Activated CD4-positive, alpha-beta T cell treated with anti-CD3 and anti-CD28 coated beads, Interleukin-2, amount 10 ng/mL, durations not matched to agents 24 days and 14 days (primary cell): ENCODE measurements at regions not wholly inside any gene's neighbourhood (a gene's known extent, or its start where the extent isn't known, plus 50 kb on each side); places are given as distances from the start of the nearest gene placed in this dataset.
"Not testable (repeated sequence)": the region's sequence is repeated elsewhere in the genome, so short reads cannot be mapped to it uniquely, and the experiment has no call there.

Source experiments
- DNase-seq: peaks from one replicate; pipeline ENCODE4 v3.0.0; 2022
- H3K27ac Mint-ChIP-seq: one replicate; pipeline ENCODE4 v1.8.0; 2022; ENCODE audit warnings: mild to moderate bottlenecking, mixed read lengths
- H3K27me3 Mint-ChIP-seq: one replicate; pipeline ENCODE4 v1.8.0; 2022; ENCODE audit warnings: mixed read lengths
- H3K36me3 Mint-ChIP-seq: one replicate; pipeline ENCODE4 v1.8.0; 2022; ENCODE audit warnings: low read depth, mild to moderate bottlenecking, mixed read lengths
- H3K4me1 Mint-ChIP-seq: one replicate; pipeline ENCODE4 v1.8.0; 2021; ENCODE audit warnings: mixed read lengths
- H3K4me3 Mint-ChIP-seq: one replicate; pipeline ENCODE4 v1.8.0; 2022; ENCODE audit warnings: mild to moderate bottlenecking, moderate library complexity, mixed read lengths
- H3K9me3 Mint-ChIP-seq: one replicate; pipeline ENCODE4 v1.8.0; 2021; ENCODE audit warnings: mixed read lengths
- intact Hi-C: fragments of 100-400 bp; cut with micrococcal nuclease; formaldehyde crosslinking; loops from one replicate; pipeline ENCODE4 v1.15.1; 2023

DNA sequence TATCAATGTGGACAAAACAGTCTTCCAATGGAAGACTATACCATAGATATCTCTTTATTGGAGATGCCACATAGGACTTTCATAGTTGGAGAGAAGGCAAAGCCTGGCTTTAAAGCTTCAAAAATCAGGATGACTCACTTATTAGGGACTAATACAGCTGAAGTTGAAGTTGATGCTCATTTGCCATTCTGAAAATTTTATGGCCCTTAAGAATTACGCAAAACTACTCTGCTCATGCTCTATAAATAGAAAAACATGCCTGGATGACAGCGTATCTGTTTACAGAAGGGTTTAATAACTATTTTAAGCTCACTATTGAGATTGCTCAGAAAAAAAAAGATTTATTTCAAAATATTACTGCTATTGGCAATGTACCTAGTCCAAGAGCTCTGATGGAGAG lies 155.5 kb upstream of the DST start:
- H3K4me3 Mint-ChIP-seq, result no peak overlapping the region
- H3K36me3 Mint-ChIP-seq, result no peaks in the 10 kb centered on the region
- no peak overlapping the region for H3K27ac Mint-ChIP-seq
- intact Hi-C loops, result no loop called here
- H3K4me1 Mint-ChIP-seq, result no peaks in the 10 kb centered on the region
- H3K27me3 Mint-ChIP-seq, result peaks cover 9% of the 10 kb centered on the region
- no peaks in the 10 kb centered on the region for H3K9me3 Mint-ChIP-seq
- DNase-seq, result no peak

GRCh38 chr6:56796196-56796532 lies 153.5 kb upstream of the DST start:
- no peaks in the 10 kb centered on the region for H3K4me1 Mint-ChIP-seq
- intact Hi-C loops, result no loop called here
- DNase-seq, result no peak
- no peak overlapping the region for H3K4me3 Mint-ChIP-seq
- no peak overlapping the region for H3K27ac Mint-ChIP-seq
- H3K27me3 Mint-ChIP-seq, result peaks cover 9% of the 10 kb centered on the region
- H3K36me3 Mint-ChIP-seq, result no peaks in the 10 kb centered on the region
- H3K9me3 Mint-ChIP-seq, result no peaks in the 10 kb centered on the region

GRCh38 chr6:56795466-56796195 lies 152.9 kb upstream of the DST start:
- DNase-seq, result no peak
- Mint-ChIP-seq H3K4me1 (no peaks in the 10 kb centered on the region), H3K9me3 (no peaks in the 10 kb centered on the region), H3K36me3 (no peaks in the 10 kb centered on the region), H3K27me3 (peaks cover 9% of the 10 kb centered on the region), H3K27ac (no peak overlapping the region), H3K4me3 (no peak overlapping the region)
- intact Hi-C loops, result no loop called here

- no peak for DNase-seq
- no peak overlapping the region for H3K4me3 Mint-ChIP-seq
- intact Hi-C loops, result no loop called here
- H3K27ac Mint-ChIP-seq, result no peak overlapping the region
- no peaks in the 10 kb centered on the region for H3K36me3 Mint-ChIP-seq
- peaks cover 9% of the 10 kb centered on the region for H3K27me3 Mint-ChIP-seq
- H3K9me3 Mint-ChIP-seq, result no peaks in the 10 kb centered on the region
- no peaks in the 10 kb centered on the region for H3K4me1 Mint-ChIP-seq
These were observed 151.7 kb upstream of the DST start for GRCh38 chr6:56794421-56794820.

DNA sequence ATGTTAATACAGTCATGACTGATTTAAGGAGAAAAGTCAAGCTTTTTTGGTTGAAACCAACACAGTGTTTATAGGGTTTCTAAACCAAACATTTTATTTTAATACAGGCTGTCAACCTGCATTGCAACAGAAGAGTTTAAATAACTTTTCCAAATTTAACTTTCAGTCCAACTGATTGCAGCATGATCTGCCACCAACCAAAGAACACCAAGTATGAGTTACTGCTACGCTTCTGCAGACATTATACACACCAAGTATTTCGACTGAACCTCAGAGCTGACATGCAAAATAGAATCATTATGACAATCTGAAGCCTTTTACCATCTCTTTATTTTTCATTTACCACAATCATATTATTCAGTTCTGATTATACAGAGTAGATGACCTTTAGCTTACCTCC lies 151.2 kb upstream of the DST start:
- peaks cover 9% of the 10 kb centered on the region for H3K27me3 Mint-ChIP-seq
- intact Hi-C loops, result no loop called here
- H3K36me3 Mint-ChIP-seq, result no peaks in the 10 kb centered on the region
- DNase-seq, result no peak
- H3K9me3 Mint-ChIP-seq, result no peaks in the 10 kb centered on the region
- no peaks in the 10 kb centered on the region for H3K4me1 Mint-ChIP-seq
- no peak overlapping the region for H3K27ac Mint-ChIP-seq
- H3K4me3 Mint-ChIP-seq, result no peak overlapping the region

DNA sequence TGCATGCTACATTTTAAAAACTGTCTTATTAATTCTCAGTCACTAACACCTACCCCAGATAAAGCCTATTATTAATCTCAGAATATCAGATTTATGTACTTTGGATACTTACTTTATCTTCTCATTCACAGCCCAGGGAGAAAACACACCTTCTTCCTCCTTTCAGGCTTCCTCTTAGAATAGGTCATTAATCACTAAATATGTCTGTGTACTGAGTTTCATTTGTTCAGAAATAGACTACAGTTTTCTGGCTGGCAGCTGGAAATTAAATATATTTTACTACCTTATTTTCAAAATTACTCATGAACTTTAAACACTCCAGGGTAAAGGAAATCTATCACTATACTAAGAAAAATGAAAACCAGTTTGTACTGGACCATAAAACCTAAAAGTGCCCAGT lies 147.7 kb upstream of the DST start:
- no peaks in the 10 kb centered on the region for H3K4me1 Mint-ChIP-seq
- no peak overlapping the region for H3K27ac Mint-ChIP-seq
- no peak for DNase-seq
- H3K4me3 Mint-ChIP-seq, result no peak overlapping the region
- intact Hi-C loops, result no loop called here
- H3K36me3 Mint-ChIP-seq, result no peaks in the 10 kb centered on the region
- H3K27me3 Mint-ChIP-seq, result peaks cover 5% of the 10 kb centered on the region
- no peaks in the 10 kb centered on the region for H3K9me3 Mint-ChIP-seq

- intact Hi-C loops, result no loop called here
- Mint-ChIP-seq H3K9me3 (no peaks in the 10 kb centered on the region), H3K27me3 (peaks cover 5% of the 10 kb centered on the region), H3K4me1 (no peaks in the 10 kb centered on the region), H3K36me3 (no peaks in the 10 kb centered on the region), H3K27ac (no peak overlapping the region), H3K4me3 (no peak overlapping the region)
- no peak for DNase-seq
These were observed 147.2 kb upstream of the DST start for GRCh38 chr6:56789879-56790278.

DNA sequence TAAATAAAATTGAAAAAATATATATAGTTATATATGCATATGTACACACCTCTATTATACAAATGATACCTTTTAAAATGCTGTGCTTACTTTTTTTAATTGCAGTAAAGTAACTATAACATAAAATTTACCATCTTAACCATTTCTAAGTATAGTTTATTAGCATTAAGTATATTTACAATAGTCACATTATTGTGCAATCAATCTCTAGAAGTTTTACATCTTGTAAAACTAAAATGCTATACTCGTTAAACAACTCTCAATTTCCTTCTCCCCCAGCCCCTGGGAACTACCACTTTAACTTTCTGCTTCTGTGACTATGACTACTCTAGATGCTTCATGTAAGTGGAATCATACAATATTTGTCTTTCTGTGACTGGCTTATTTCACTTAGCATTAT lies 146.7 kb upstream of the DST start:
- H3K4me3 Mint-ChIP-seq, result no peak overlapping the region
- no peak overlapping the region for H3K27ac Mint-ChIP-seq
- H3K9me3 Mint-ChIP-seq, result no peaks in the 10 kb centered on the region
- H3K27me3 Mint-ChIP-seq, result peaks cover 4% of the 10 kb centered on the region
- H3K4me1 Mint-ChIP-seq, result no peaks in the 10 kb centered on the region
- DNase-seq, result no peak
- no peaks in the 10 kb centered on the region for H3K36me3 Mint-ChIP-seq
- intact Hi-C loops, result no loop called here

GRCh38 chr6:56787209-56787608 lies 144.5 kb upstream of the DST start:
- DNase-seq, result no peak
- Mint-ChIP-seq H3K9me3 (no peaks in the 10 kb centered on the region), H3K27ac (no peak overlapping the region), H3K4me3 (no peak overlapping the region), H3K4me1 (no peaks in the 10 kb centered on the region), H3K36me3 (no peaks in the 10 kb centered on the region), H3K27me3 (no peaks in the 10 kb centered on the region)
- intact Hi-C loops, result no loop called here

DNA sequence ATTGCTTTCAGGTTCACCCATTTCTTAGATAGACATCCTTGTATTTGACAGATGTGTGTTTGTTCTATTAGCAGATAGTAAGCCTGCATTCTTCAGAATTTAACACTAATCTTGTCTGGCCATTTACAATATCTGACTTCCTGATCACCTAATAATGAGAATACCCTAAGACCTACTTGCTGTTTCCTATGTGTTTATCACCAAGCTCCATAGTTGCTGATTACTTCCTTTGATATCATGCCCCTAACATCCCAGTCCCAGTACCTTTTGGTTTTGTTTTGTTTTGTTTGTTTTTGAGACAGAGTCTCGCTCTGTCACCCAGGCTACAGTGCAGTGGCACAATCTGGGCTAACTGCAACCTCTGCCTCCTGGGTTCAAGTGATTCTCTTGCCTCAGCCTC lies 143.6 kb upstream of the DST start:
- DNase-seq, result no peak

GRCh38 chr6:56785536-56785935 lies 142.8 kb upstream of the DST start:
- H3K4me3 Mint-ChIP-seq, H3K36me3 Mint-ChIP-seq, H3K9me3 Mint-ChIP-seq, H3K27ac Mint-ChIP-seq, H3K4me1 Mint-ChIP-seq, DNase-seq, intact Hi-C loops, H3K27me3 Mint-ChIP-seq: not testable (repeated sequence)

More for the DNA sequence above, 143.6 kb upstream of the DST start:
- Mint-ChIP-seq H3K4me1 (no peaks in the 10 kb centered on the region), H3K9me3 (no peaks in the 10 kb centered on the region), H3K4me3 (no peak overlapping the region), H3K36me3 (no peaks in the 10 kb centered on the region), H3K27me3 (no peaks in the 10 kb centered on the region), H3K27ac (no peak overlapping the region)
- intact Hi-C loops, result no loop called here

DNA sequence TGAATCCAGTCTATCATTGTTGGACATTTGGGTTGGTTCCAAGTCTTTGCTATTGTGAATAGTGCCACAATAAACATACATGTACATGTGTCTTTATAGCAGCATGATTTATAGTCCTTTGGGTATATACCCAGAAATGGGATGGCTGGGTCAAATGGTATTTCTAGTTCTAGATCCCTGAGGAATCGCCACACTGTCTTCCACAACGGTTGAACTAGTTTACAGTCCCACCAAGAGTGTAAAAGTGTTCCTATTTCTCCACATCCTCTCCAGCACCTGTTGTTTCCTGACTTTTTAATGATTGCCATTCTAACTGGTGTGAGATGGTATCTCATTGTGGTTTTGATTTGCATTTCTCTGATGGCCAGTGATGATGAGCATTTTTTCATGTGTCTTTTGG lies 137.4 kb upstream of the DST start:
- intact Hi-C loops, H3K36me3 Mint-ChIP-seq, H3K27ac Mint-ChIP-seq, H3K27me3 Mint-ChIP-seq, H3K4me3 Mint-ChIP-seq, H3K4me1 Mint-ChIP-seq, H3K9me3 Mint-ChIP-seq, DNase-seq: not testable (repeated sequence)

DNA sequence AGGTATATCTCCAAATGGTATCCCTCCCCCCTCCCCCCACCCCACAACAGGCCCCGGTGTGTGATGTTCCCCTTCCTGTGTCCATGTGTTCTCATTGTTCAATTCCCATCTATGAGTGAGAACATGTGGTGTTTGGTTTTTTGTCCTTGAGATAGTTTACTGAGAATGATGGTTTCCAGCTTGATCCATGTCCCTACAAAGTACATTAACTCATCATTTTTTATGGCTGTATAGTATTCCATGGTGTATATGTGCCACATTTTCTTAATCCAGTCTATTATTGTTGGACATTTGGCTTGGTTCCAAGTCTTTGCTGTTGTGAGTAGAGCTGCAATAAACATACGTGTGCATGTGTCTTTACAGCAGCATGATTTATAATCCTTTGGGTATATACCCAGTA lies 135.8 kb upstream of the DST start:
- H3K9me3 Mint-ChIP-seq, H3K27ac Mint-ChIP-seq, H3K4me3 Mint-ChIP-seq, H3K4me1 Mint-ChIP-seq, H3K36me3 Mint-ChIP-seq, H3K27me3 Mint-ChIP-seq, intact Hi-C loops, DNase-seq: not testable (repeated sequence)

DNA sequence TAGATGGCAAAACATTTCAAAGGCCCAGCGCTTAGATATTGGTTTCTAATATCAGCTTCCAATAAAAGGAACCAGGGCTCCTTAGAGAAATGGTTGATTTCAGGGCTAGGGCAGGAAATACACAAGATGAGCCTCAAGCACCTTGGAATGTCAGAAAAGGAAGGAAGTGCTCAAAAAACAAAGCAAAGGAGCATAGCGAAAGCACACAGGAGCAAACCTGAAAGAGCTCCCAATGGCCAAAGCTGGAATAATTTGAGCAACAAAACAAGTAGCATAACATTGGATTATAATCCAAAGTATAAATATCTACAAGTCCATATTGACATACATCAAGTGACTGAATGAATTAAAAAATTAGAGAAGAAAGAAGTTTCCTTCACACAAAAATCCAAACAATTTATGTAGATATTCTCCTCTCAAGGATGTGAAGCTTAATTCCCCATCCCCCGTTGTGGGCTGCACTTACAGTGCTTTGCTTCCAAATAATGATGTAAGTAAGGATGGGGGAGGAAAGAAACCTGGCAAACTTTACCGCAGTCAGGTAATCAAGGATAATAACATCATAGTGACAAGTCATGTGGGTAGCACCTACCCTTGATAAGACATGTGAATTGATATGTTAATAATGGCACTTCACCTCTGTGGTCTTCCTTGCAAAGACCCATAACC lies 132.9 kb upstream of the DST start:
- Mint-ChIP-seq H3K4me1 (no peaks in the 10 kb centered on the region), H3K27me3 (no peaks in the 10 kb centered on the region), H3K9me3 (no peaks in the 10 kb centered on the region), H3K27ac (no peak overlapping the region), H3K4me3 (no peak overlapping the region), H3K36me3 (no peaks in the 10 kb centered on the region)
- no peak for DNase-seq
- intact Hi-C loops, result no loop called here

GRCh38 chr6:56772737-56773184 lies 130.1 kb upstream of the DST start:
- intact Hi-C loops, result no loop called here
- H3K4me1 Mint-ChIP-seq, result no peaks in the 10 kb centered on the region
- H3K9me3 Mint-ChIP-seq, result no peaks in the 10 kb centered on the region
- no peak overlapping the region for H3K4me3 Mint-ChIP-seq
- H3K36me3 Mint-ChIP-seq, result no peaks in the 10 kb centered on the region
- DNase-seq, result no peak
- no peak overlapping the region for H3K27ac Mint-ChIP-seq
- peaks cover 1% of the 10 kb centered on the region for H3K27me3 Mint-ChIP-seq
